ENCODE measurements at regions not wholly inside any gene's neighbourhood (a gene's known extent, or its start where the extent isn't known, plus 50 kb on each side); places are given as distances from the start of the nearest gene placed in this dataset.
A peak's percentile ranks its signal among the peaks of the same experiment; 100 is the strongest.

DNA sequence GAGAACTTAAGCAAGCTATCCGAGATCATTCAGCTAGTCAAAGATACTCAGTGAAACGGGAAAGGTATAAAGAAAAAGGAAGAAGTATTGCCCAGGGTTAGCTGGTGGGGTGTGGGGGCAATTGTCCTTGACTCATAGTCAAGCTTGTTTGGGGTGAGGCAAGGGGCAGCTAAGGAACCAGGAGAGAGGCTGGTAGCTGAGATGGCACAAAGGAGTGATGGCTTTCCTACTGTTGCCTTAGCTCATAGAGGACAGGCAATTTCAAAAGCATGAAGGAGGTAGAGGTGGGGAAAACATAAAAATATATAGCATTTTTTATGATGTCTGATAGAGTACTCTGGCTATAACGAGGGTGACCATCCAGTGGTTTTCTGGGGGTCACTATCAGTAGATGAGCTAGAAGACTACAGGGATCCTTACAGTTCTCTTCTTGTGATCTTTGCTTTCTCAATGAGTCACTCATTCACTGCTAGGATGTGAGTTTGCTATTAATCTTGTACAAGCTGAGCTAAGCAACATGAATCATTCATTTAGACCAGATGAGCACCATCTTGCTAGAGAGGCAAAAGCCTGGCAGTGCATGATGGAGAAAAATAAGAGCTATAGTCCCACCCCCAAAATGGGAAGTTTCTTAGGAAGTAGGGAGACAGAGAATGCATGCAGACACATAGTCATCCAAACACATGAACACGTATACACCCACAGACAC, 207.1 kb upstream of the PFN2 start:
- ATAC-seq = peak; percentile 57
- Mint-ChIP-seq H3K36me3 (no peaks in the 10 kb centered on the region), H3K4me3 (no peak overlapping the region)

GRCh38 chr3:150174179-150174578, 203.5 kb upstream of the PFN2 start:
- H3K4me3 Mint-ChIP-seq = no peak overlapping the region
- H3K27ac Mint-ChIP-seq = no peak overlapping the region
- H3K9me3 Mint-ChIP-seq = no peaks in the 10 kb centered on the region
- H3K36me3 Mint-ChIP-seq = no peaks in the 10 kb centered on the region
- H3K27me3 Mint-ChIP-seq = peaks cover 10% of the 10 kb centered on the region
- no peak for ATAC-seq
- H3K4me1 Mint-ChIP-seq = no peaks in the 10 kb centered on the region

More for the DNA sequence above, 207.1 kb upstream of the PFN2 start:
- Mint-ChIP-seq H3K9me3 (no peaks in the 10 kb centered on the region), H3K4me1 (no peaks in the 10 kb centered on the region), H3K27ac (no peak overlapping the region), H3K27me3 (peaks cover 10% of the 10 kb centered on the region)

DNA sequence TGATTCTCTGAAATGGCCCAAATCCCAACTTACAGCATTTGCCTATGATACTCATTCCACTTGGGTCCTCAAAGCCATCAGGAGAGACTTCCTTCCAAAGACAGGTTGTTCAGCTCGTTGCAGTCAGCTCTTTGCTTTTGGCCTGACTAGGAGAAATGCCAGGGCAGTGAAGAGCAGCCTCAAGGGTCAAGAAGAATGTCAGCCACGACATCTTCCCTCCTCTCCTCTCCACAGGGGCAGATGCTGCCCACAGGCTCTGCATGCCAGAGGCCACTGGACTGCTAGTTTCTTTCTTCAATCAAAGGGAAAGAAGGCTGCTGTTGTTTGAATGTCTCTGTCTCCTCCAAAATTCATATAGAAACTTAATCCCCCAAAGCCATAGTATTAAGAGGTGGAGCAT, 201.7 kb upstream of the PFN2 start:
- Mint-ChIP-seq H3K9me3 (no peaks in the 10 kb centered on the region), H3K4me3 (no peak overlapping the region), H3K36me3 (no peaks in the 10 kb centered on the region), H3K27ac (no peak overlapping the region), H3K27me3 (peaks cover 10% of the 10 kb centered on the region), H3K4me1 (no peaks in the 10 kb centered on the region)
- peak; percentile 37 for ATAC-seq

GRCh38 chr3:150170852-150171520, 200.3 kb upstream of the PFN2 start:
- Mint-ChIP-seq H3K4me1 (no peaks in the 10 kb centered on the region), H3K27ac (no peak overlapping the region), H3K4me3 (no peak overlapping the region), H3K36me3 (no peaks in the 10 kb centered on the region), H3K27me3 (peaks cover 17% of the 10 kb centered on the region), H3K9me3 (no peaks in the 10 kb centered on the region)
- ATAC-seq = no peak

DNA sequence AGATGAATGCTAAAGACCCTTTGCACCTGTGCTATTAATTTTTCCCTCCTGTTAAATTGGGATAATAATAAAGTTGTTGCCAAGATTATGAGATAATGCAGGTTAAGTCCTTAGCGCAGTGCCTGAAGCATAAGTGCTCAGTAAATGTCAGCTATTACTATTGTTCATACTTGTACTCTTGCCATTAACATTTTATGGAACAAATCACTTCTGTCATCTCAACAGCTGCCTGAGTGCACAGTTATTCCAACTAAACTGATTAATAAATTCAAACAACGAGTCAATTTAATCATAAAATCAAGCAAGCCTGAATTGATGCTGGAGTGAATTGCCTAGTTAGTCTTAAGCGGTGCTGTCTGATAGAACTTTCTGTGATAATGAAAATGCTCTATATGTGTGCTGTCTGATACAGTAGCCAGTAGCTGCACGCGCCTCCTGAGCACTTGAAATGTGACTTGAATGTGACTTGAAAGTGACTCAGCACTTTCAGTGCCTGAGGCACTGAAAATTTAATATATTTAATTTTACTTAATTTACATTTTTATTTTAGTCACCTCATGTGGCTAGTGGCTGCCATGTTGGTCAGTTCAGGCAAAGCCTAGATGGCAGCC, 198.7 kb upstream of the PFN2 start:
- Mint-ChIP-seq H3K27ac (no peak overlapping the region), H3K27me3 (peaks cover 9% of the 10 kb centered on the region), H3K9me3 (no peaks in the 10 kb centered on the region), H3K36me3 (no peaks in the 10 kb centered on the region), H3K4me3 (no peak overlapping the region), H3K4me1 (no peaks in the 10 kb centered on the region)
- ATAC-seq = no peak

- Mint-ChIP-seq H3K4me3 (no peak overlapping the region), H3K27ac (no peak overlapping the region), H3K9me3 (no peaks in the 10 kb centered on the region), H3K27me3 (peaks cover 8% of the 10 kb centered on the region), H3K4me1 (no peaks in the 10 kb centered on the region), H3K36me3 (no peaks in the 10 kb centered on the region)
- no peak for ATAC-seq
Measured at GRCh38 chr3:150168698-150169097, 198.0 kb upstream of the PFN2 start.

- H3K4me1 Mint-ChIP-seq = no peaks in the 10 kb centered on the region
- no peaks in the 10 kb centered on the region for H3K9me3 Mint-ChIP-seq
- H3K27me3 Mint-ChIP-seq = peaks cover 16% of the 10 kb centered on the region
- ATAC-seq = no peak
- H3K4me3 Mint-ChIP-seq = no peak overlapping the region
- no peak overlapping the region for H3K27ac Mint-ChIP-seq
- H3K36me3 Mint-ChIP-seq = no peaks in the 10 kb centered on the region
Measured at GRCh38 chr3:150165396-150166094, 194.8 kb upstream of the PFN2 start.

GRCh38 chr3:150161011-150161410, 190.3 kb upstream of the PFN2 start:
- peaks cover 3% of the 10 kb centered on the region for H3K9me3 Mint-ChIP-seq
- no peak overlapping the region for H3K4me3 Mint-ChIP-seq
- peaks cover 9% of the 10 kb centered on the region for H3K27me3 Mint-ChIP-seq
- ATAC-seq = no peak
- no peak overlapping the region for H3K27ac Mint-ChIP-seq
- no peaks in the 10 kb centered on the region for H3K36me3 Mint-ChIP-seq
- H3K4me1 Mint-ChIP-seq = no peaks in the 10 kb centered on the region

DNA sequence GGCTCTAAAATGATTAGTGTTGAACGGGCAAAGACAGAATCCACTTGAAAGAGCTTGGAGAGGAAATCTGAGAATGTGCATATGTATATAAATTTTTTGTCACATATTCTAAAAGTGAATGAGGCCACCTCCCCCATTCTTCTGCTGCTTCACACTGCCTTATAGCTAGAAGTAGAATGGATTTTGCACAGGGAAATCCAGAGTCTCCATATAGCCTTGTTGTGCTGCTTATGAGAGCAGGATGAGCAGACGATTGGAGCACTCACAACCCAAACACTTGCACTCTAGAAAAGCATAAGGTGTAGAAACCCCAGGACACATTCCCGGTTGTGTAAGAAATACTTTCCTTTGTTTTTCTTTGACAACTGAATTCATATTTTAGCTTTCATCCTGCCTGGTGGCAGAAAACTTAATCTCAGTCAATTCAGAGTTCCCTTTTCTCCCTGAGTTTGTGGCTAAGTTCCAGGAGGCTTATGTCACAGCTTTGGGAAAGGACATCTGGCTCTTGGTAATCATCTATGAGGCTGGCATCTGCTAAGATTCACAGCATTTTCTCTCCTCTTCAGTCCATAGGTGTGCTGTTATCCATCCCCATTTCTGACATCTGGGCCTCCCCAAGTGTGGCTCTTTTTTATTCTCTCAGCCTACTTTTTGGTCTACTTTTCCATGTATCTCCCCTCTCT, 188.4 kb upstream of the PFN2 start:
- Mint-ChIP-seq H3K27ac (no peak overlapping the region), H3K4me3 (no peak overlapping the region), H3K27me3 (peaks cover 9% of the 10 kb centered on the region), H3K4me1 (no peaks in the 10 kb centered on the region), H3K36me3 (no peaks in the 10 kb centered on the region), H3K9me3 (peaks cover 3% of the 10 kb centered on the region)
- ATAC-seq = no peak

GRCh38 chr3:150152567-150152966, 181.9 kb upstream of the PFN2 start:
- Mint-ChIP-seq H3K4me1 (no peaks in the 10 kb centered on the region), H3K9me3 (peaks cover 5% of the 10 kb centered on the region), H3K4me3 (no peak overlapping the region), H3K36me3 (no peaks in the 10 kb centered on the region), H3K27me3 (peaks cover 32% of the 10 kb centered on the region), H3K27ac (no peak overlapping the region)
- ATAC-seq = no peak

DNA sequence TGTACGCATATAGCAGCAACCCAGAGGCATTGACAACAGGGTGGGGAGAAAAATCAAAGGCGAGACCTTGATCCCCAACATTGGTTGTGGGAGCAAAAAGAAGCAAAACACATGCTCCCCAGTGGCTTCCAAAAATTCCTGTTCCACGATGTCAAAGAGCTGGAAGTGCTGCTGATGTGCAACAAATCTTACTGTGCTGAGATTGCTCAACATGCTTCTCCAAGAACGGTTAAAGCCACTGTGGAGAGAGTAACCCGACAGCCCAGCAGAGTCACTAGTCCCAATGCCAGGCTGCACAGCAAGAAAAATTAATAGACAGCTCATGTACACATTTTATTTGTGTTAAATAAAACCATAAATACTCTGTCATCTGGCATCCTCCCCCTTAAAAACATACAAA, 179.9 kb upstream of the PFN2 start:
- H3K4me1 Mint-ChIP-seq = no peaks in the 10 kb centered on the region
- H3K36me3 Mint-ChIP-seq = no peaks in the 10 kb centered on the region
- peaks cover 32% of the 10 kb centered on the region for H3K27me3 Mint-ChIP-seq
- H3K27ac Mint-ChIP-seq = no peak overlapping the region
- ATAC-seq = no peak
- H3K4me3 Mint-ChIP-seq = no peak overlapping the region
- peaks cover 2% of the 10 kb centered on the region for H3K9me3 Mint-ChIP-seq

DNA sequence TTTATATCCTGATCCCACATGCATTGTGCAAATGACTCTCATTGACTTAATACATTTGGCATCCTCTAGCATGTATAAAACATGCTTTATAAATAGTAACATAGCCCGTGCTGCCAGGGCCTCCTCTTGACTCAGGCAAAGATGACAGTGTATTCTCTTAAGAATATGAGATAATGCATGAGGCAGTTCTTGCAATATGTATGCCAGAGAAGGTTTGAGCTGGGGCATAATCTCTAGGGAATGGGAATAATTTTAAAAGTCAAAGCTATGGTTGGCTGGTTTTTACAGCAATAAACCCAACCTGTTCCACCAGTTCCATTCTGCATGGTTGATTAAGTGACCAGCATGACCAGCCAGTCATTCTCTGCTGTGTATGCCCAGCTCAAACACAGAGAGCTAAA, 179.0 kb upstream of the PFN2 start:
- Mint-ChIP-seq H3K27ac (no peak overlapping the region), H3K4me1 (no peaks in the 10 kb centered on the region), H3K27me3 (peaks cover 32% of the 10 kb centered on the region), H3K4me3 (no peak overlapping the region), H3K9me3 (peaks cover 2% of the 10 kb centered on the region), H3K36me3 (no peaks in the 10 kb centered on the region)
- ATAC-seq = no peak

- peaks cover 2% of the 10 kb centered on the region for H3K9me3 Mint-ChIP-seq
- H3K36me3 Mint-ChIP-seq = no peaks in the 10 kb centered on the region
- H3K27ac Mint-ChIP-seq = no peak overlapping the region
- H3K4me3 Mint-ChIP-seq = no peak overlapping the region
- peaks cover 25% of the 10 kb centered on the region for H3K27me3 Mint-ChIP-seq
- H3K4me1 Mint-ChIP-seq = no peaks in the 10 kb centered on the region
- ATAC-seq = no peak
Measured at GRCh38 chr3:150148227-150148626, 177.5 kb upstream of the PFN2 start.

DNA sequence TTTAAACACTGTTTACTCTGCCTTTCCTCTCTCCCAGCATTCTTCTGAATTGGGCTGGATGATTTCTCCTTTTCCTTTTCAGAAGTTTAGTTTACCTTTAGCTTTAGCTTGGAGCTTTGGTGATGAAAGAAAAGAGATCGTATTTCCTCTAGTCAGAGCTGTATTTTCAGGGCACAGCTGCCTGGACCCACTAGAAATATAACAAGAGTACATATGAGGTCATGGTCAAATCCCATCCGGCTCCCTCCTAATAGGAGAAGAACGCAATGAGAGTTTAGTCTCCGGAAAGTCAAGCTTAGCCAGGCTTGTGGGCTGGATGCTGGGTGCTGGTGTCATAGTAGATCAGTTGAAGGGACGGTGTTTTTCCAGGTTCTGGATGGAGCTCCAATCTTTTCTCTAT, 177.1 kb upstream of the PFN2 start:
- H3K27ac Mint-ChIP-seq = no peak overlapping the region
- peaks cover 1% of the 10 kb centered on the region for H3K9me3 Mint-ChIP-seq
- H3K4me3 Mint-ChIP-seq = no peak overlapping the region
- H3K36me3 Mint-ChIP-seq = no peaks in the 10 kb centered on the region
- H3K27me3 Mint-ChIP-seq = peaks cover 20% of the 10 kb centered on the region
- no peaks in the 10 kb centered on the region for H3K4me1 Mint-ChIP-seq
- ATAC-seq = no peak
